ENCODE measurements at regions not wholly inside any gene's neighbourhood (a gene's known extent, or its start where the extent isn't known, plus 50 kb on each side); places are given as distances from the start of the nearest gene placed in this dataset.

DNA sequence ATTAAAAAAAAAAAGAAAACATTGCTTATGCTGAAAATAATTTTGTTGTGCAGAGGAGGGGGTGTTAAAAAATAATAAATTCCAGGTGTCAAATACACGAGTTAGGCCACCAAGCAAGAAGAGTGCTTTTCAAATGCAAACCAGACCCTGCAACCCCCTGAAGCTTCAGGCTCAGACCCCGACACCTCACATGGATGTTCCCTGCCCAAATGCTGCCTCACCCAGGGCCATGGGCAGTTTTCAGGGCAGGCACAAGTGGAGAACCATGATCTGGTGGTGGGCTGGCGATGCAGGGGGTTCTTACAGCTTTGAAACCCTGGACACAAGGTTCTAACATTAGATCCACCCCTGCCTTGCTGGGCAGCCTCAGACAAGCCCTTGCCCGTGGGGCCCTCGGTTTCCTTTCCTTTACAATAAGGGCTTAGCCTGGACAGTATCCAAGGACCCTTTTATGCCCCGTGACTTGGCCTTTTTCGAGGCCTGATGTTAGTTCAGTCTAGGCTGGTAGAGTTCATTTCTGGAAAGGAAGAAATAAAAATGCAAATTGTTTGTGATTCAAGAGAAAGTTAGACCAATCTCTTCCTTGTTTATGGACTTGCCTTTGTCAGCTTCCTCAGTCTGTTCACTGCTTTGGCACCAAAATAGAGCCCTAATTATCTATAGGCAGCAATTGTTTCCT lies 168.7 kb downstream of the DDX1 start:
- no peak overlapping the region for H3K4me3 ChIP-seq (ENCODE audit: low read depth, low read length)
- TF ChIP-seq, protein P1, sequence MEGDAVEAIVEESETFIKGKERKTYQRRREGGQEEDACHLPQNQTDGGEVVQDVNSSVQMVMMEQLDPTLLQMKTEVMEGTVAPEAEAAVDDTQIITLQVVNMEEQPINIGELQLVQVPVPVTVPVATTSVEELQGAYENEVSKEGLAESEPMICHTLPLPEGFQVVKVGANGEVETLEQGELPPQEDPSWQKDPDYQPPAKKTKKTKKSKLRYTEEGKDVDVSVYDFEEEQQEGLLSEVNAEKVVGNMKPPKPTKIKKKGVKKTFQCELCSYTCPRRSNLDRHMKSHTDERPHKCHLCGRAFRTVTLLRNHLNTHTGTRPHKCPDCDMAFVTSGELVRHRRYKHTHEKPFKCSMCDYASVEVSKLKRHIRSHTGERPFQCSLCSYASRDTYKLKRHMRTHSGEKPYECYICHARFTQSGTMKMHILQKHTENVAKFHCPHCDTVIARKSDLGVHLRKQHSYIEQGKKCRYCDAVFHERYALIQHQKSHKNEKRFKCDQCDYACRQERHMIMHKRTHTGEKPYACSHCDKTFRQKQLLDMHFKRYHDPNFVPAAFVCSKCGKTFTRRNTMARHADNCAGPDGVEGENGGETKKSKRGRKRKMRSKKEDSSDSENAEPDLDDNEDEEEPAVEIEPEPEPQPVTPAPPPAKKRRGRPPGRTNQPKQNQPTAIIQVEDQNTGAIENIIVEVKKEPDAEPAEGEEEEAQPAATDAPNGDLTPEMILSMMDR (IDR thresholded peaks at IDR 0.05; ENCODE audit: borderline replicate concordance, insufficient read depth, low read depth, low read length), result no peak

DNA sequence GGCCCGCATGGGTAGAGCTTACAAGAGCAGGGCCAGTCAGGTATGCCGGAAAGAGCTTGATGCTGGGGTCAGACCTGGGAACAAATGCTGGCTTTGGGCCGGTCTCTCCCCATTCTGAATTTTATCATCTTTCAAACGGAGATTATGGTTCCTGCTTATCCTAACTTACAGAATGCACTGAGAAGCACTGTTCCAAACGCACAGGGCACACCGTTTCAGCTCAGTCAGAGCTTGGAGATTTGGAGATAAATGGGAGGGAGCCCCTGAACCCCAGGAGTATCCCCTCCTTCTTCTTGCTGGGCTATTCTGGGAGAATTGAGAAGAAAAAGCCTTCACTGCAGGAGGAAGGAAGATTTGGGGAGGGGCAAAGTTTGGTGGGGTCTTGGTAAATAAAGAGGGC lies 169.4 kb downstream of the DDX1 start:
- TF ChIP-seq, protein P1 (IDR thresholded peaks at IDR 0.05; ENCODE audit: borderline replicate concordance, insufficient read depth, low read depth, low read length), result no peak

DNA sequence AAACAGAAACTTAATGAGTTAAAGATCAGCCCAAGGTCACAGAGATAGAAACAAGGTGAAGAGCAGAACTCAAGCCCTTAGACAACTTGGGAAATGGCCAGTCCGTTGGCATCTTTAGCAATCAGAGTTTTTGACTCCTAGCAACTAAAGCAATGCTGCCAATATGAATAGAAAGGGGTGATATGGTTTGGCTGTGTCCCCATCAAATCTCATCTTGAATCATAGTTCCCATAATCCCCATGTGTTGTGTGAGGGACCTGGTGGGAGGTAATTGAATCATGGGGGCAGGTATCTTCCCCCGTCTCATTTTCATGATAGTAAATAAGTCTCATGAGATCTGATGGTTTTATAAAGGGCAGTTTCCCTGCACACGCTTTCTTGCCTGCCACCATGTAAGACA lies 170.2 kb downstream of the DDX1 start:
- TF ChIP-seq, protein P1 (IDR thresholded peaks at IDR 0.05; ENCODE audit: borderline replicate concordance, insufficient read depth, low read depth, low read length), result no peak
- no peak overlapping the region for H3K4me3 ChIP-seq (ENCODE audit: low read depth, low read length)

More for the DNA sequence above, 169.4 kb downstream of the DDX1 start:
- H3K4me3 ChIP-seq (ENCODE audit: low read depth, low read length), result no peak overlapping the region

DNA sequence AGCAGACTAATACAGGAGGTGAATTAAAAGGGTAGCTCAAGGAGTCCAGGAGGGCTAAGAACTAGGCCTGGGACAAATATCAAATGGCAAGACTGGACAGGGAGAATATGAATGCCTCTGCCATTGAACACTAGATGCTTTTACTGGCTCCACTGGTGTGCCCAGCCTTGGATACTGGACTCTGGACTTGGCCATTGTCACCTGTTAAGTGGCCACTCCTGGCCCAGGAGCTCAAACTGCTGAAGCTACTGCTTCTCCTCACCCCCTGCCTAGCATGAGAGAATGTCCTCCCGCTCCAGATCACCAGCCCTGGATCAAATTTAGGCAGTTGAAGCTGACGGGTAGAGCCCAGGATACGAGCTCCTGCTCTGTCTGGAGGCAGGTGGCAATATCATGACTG lies 170.8 kb downstream of the DDX1 start:
- TF ChIP-seq, protein P1 (IDR thresholded peaks at IDR 0.05; ENCODE audit: borderline replicate concordance, insufficient read depth, low read depth, low read length), result no peak
- no peak overlapping the region for H3K4me3 ChIP-seq (ENCODE audit: low read depth, low read length)

DNA sequence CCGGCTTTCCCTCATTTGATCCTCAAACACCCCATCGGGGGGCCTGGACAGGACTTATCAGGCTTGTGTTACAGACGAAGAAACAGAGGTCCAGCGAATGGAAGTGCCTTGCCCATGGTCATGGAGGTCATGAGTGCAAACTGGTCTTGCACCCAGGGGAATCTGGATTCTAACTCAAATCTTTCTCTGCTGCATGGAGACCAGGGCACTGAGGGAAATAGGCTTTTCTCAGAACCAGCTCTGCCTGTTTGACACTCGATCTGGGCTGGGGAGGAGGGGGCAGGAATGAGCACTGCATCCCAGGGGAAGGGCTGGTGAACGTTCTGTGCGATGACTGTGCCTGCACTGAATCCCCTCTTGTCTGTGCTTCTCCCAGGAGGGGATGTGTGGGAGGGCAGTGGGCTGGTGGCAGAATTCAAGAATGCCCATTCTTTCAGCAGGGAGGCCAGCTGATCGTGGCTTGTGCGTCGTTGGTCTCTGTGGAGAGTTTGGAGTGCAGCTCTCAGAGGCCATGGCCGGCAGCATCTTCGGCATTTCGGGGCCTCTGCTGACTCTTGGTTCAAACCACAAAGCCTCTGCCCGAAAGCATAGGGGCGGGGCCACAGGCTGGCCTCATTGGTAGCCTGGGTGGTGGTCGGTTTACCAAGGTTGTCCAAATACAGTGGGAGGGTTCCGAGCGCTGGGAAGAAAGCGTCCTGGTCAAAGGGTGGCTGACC lies 171.6 kb downstream of the DDX1 start:
- no peak overlapping the region for H3K4me3 ChIP-seq (ENCODE audit: low read depth, low read length)
- TF ChIP-seq, protein P1 (IDR thresholded peaks at IDR 0.05; ENCODE audit: borderline replicate concordance, insufficient read depth, low read depth, low read length), result no peak

DNA sequence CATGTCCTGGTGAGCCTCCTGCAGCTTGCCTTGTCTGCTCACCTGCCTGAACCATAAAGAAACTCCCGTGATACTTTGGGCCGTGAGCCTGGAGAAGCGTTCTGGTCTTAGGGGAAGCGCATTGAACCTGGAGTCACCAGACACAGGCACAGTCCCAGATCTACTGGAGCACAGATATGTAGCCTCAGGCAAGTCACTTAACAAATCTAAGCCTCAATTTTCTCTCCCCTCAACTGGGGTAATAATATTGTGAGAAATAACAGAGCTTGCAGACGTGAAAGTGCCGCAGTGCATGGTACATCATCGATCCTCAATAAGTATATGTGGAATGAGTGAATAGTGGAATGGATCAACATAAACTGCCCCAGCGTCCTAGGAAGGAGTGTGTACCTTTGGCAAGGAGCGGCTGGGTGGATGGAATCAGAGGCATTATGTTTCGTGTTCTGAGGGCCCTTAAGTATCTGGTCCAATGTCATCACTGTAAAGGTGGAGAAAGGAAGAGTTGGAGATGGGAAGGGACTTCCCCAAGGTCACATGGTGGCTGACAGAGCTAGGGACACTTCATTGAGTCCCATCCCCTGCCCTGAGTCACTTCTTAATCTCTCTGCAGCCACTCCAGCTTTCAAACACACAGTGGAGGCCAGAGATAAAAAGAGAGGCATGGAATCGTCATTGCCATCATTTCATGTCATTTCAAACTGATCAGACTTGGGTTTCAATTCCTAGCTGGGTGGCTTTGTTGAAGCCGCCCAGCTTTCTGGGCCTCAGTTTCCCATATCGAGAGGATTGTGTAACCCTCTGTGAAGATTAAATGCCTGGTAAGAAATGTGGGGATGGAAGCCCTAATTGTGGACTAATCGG lies 172.4 kb downstream of the DDX1 start:
- TF ChIP-seq, protein P1 (IDR thresholded peaks at IDR 0.05; ENCODE audit: borderline replicate concordance, insufficient read depth, low read depth, low read length), result no peak
- no peak overlapping the region for H3K4me3 ChIP-seq (ENCODE audit: low read depth, low read length)

Measured in GM12875 (cell line).